HG02642 (cell line): ENCODE measurements at regions not wholly inside any gene's neighbourhood (a gene's known extent, or its start where the extent isn't known, plus 50 kb on each side); places are given as distances from the start of the nearest gene placed in this dataset.

Experiments
- ATAC-seq: cut with Tn5 transposase; IDR thresholded peaks from one replicate; pipeline ENCODE4 v1.9.1; 2021; ENCODE audit warnings: mild to moderate bottlenecking; ENCODE audit not compliant: unreplicated experiment, poor library complexity

GRCh38 chr1:239723776-239724367 is 337.5 kb downstream of the CHRM3 start:
- ATAC-seq: no peak

- ATAC-seq: no peak
Observed at GRCh38 chr1:239725371-239725770, 339.0 kb downstream of the CHRM3 start.

- ATAC-seq: no peak
Observed at GRCh38 chr1:239725933-239726332, 339.6 kb downstream of the CHRM3 start.

- ATAC-seq: no peak
Observed at GRCh38 chr1:239730378-239730777, 344.0 kb downstream of the CHRM3 start.

- ATAC-seq: no peak
Observed at GRCh38 chr1:239731082-239731748, 344.8 kb downstream of the CHRM3 start.

GRCh38 chr1:239732770-239733169 is 346.4 kb downstream of the CHRM3 start:
- no peak for ATAC-seq

- no peak for ATAC-seq
Observed at GRCh38 chr1:239733995-239734394, 347.6 kb downstream of the CHRM3 start.

GRCh38 chr1:239735111-239735510 is 348.7 kb downstream of the CHRM3 start:
- ATAC-seq: no peak

GRCh38 chr1:239736479-239736878 is 350.1 kb downstream of the CHRM3 start:
- no peak for ATAC-seq

GRCh38 chr1:239739375-239739774 is 352.3 kb upstream of the FMN2 start:
- no peak for ATAC-seq

- no peak for ATAC-seq
Observed at GRCh38 chr1:239739919-239740318, 351.8 kb upstream of the FMN2 start.

GRCh38 chr1:239742416-239743109 is 349.1 kb upstream of the FMN2 start:
- no peak for ATAC-seq

- no peak for ATAC-seq
Observed at GRCh38 chr1:239744851-239745250, 346.8 kb upstream of the FMN2 start.

- no peak for ATAC-seq
Observed at GRCh38 chr1:239755107-239755912, 336.4 kb upstream of the FMN2 start.

GRCh38 chr1:239757716-239758115 is 334.0 kb upstream of the FMN2 start:
- no peak for ATAC-seq

GRCh38 chr1:239758756-239759155 is 332.9 kb upstream of the FMN2 start:
- no peak for ATAC-seq

GRCh38 chr1:239761509-239761908 is 330.2 kb upstream of the FMN2 start:
- ATAC-seq: no peak

- ATAC-seq: no peak
Observed at GRCh38 chr1:239763850-239764249, 327.8 kb upstream of the FMN2 start.

- ATAC-seq: no peak
Observed at GRCh38 chr1:239764546-239764945, 327.1 kb upstream of the FMN2 start.

- no peak for ATAC-seq
Observed at GRCh38 chr1:239765163-239765562, 326.5 kb upstream of the FMN2 start.

- no peak for ATAC-seq
Observed at GRCh38 chr1:239771550-239771949, 320.1 kb upstream of the FMN2 start.
